Keratinocyte (primary cell): ENCODE measurements at regions not wholly inside any gene's neighbourhood (a gene's known extent, or its start where the extent isn't known, plus 50 kb on each side); places are given as distances from the start of the nearest gene placed in this dataset.

Experiments
- DNase-seq: peaks from one replicate; pipeline ENCODE4 v3.0.0-alpha.2; 2011; ENCODE audit warnings: low read depth, missing footprints, low spot score
- FAIRE-seq: peaks from 2 replicates; lab custom pipeline; 2011; peaks lifted over from hg19 to GRCh38; lab: Jason Lieb, UNC
- H2AFZ ChIP-seq: 2 replicates; pipeline ENCODE4 v1.6.0; 2012; ENCODE audit warnings: low read length, control low read depth, inconsistent platforms; ENCODE audit not compliant: control insufficient read depth
- H3K27ac ChIP-seq: 2 replicates; pipeline ENCODE4 v1.5.1; 2011; ENCODE audit warnings: low read length; ENCODE audit not compliant: control insufficient read depth, insufficient read depth
- H3K27me3 ChIP-seq: 3 replicates; pipeline ENCODE4 v1.6.0; 2011; ENCODE audit warnings: low read length; ENCODE audit not compliant: control insufficient read depth, insufficient read depth; ENCODE audit errors: extremely low read depth
- H3K36me3 ChIP-seq, 2 experiments: 2 replicates in 1 of 2; 3 replicates in 1 of 2; pipeline ENCODE4 v1.5.1; 2011; ENCODE audit warnings: low read length in 2 of 2, mild to moderate bottlenecking in 1 of 2; ENCODE audit not compliant: control insufficient read depth in 2 of 2, insufficient read depth in 2 of 2; ENCODE audit errors: extremely low read depth in 1 of 2
- H3K4me1 ChIP-seq: 3 replicates; pipeline ENCODE4 v1.5.1; 2011; ENCODE audit warnings: low read length; ENCODE audit not compliant: control insufficient read depth, insufficient read depth; ENCODE audit errors: extremely low read depth
- H3K4me2 ChIP-seq: 3 replicates; pipeline ENCODE4 v1.6.0; 2011; ENCODE audit warnings: low read depth, low read length; ENCODE audit not compliant: control insufficient read depth, insufficient read depth; ENCODE audit errors: extremely low read depth
- H3K4me3 ChIP-seq, 3 experiments: fragments of 200-600 bp in 1 of 3; sonication (generic) in 1 of 3; 2 replicates in 2 of 3; 3 replicates in 1 of 3; pipeline ENCODE4 v1.5.1; 2011 to 2016; ENCODE audit warnings: low read length in 3 of 3, mild to moderate bottlenecking in 3 of 3, control low read depth in 2 of 3, inconsistent platforms in 1 of 3, low read depth in 1 of 3, mixed read lengths in 1 of 3, mixed run types in 1 of 3, moderate library complexity in 1 of 3; ENCODE audit not compliant: control insufficient read depth in 2 of 3, insufficient read depth in 2 of 3; ENCODE audit errors: extremely low read depth in 1 of 3
- H3K79me2 ChIP-seq: 2 replicates; pipeline ENCODE4 v1.6.0; 2012; ENCODE audit warnings: low read length; ENCODE audit not compliant: control insufficient read depth, insufficient read depth
- H3K9ac ChIP-seq: 3 replicates; pipeline ENCODE4 v1.6.0; 2011; ENCODE audit warnings: low read length; ENCODE audit not compliant: control insufficient read depth, insufficient read depth; ENCODE audit errors: extremely low read depth
- H3K9me1 ChIP-seq: 3 replicates; pipeline ENCODE4 v1.6.0; 2011; ENCODE audit warnings: low read length; ENCODE audit not compliant: control insufficient read depth, insufficient read depth; ENCODE audit errors: extremely low read depth
- H3K9me3 ChIP-seq: 2 replicates; pipeline ENCODE4 v1.5.1; 2012; ENCODE audit warnings: low read depth, low read length; ENCODE audit not compliant: control insufficient read depth
- H4K20me1 ChIP-seq: 3 replicates; pipeline ENCODE4 v1.6.0; 2011; ENCODE audit warnings: low read length; ENCODE audit not compliant: control insufficient read depth, insufficient read depth; ENCODE audit errors: extremely low read depth
- EZH2 ChIP-seq: IDR thresholded peaks from one replicate; pipeline ENCODE4 v1.6.1; 2012; ENCODE audit warnings: inconsistent platforms, mild to moderate bottlenecking, low read length, moderate library complexity
- dilution Hi-C: fragments of 300-500 bp; cut with MboI; formaldehyde crosslinking; loops from one replicate; pipeline ENCODE4 v1.7.0; 2020; ENCODE audit warnings: low sequenced_read_pairs; ENCODE audit not compliant: extremely low pct_ligation_motif_present
- TF ChIP-seq, protein P1 (sequence below), 3 experiments: IDR thresholded peaks in 1 of 3; conservative IDR thresholded peaks in 1 of 3; optimal IDR thresholded peaks in 1 of 3; 2 replicates in 2 of 3; 3 replicates in 1 of 3; pipeline versions ENCODE3 to v1.5.1; 2011; ENCODE audit warnings: low read length in 3 of 3, mild to moderate bottlenecking in 3 of 3, moderate library complexity in 2 of 3, control low read depth in 1 of 3, inconsistent platforms in 1 of 3; ENCODE audit not compliant: insufficient read depth in 2 of 3; ENCODE audit errors: extremely low read depth in 1 of 3

DNA sequence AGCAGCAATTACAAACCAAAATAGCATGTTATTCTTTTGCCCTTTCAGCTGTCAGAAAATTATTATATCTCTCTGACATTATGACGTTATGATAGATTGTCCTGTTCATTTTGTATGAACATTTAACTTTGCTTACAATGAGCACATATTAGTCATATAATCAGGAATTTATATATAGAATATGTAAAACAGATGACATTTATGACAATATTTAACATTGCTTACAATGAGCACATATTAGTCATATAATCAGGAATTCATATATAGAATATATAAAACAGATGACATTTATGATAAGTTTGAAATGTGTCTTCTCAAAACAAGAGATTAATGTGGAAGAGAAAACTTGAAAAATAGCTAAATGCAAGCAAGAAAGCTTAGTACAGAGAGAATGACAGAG, 1180.2 kb downstream of the CDH12 start:
- Histone ChIP-seq H3K9me3 (no peaks in the 10 kb centered on the region), H3K9me1 (no peaks in the 10 kb centered on the region), H3K4me3 (no peak overlapping the region), H2AFZ (no peak overlapping the region), H4K20me1 (no peaks in the 10 kb centered on the region), H3K4me2 (no peak overlapping the region), H3K27me3 (no peaks in the 10 kb centered on the region), H3K4me1 (no peaks in the 10 kb centered on the region), H3K36me3 (no peaks in the 10 kb centered on the region), H3K27ac (no peak overlapping the region), H3K9ac (no peak overlapping the region), H3K79me2 (no peaks in the 10 kb centered on the region)
- FAIRE-seq (no peak), DNase-seq (no peak)
- dilution Hi-C loops = no loop called here
- no peak for TF ChIP-seq EZH2
- TF ChIP-seq, protein P1, sequence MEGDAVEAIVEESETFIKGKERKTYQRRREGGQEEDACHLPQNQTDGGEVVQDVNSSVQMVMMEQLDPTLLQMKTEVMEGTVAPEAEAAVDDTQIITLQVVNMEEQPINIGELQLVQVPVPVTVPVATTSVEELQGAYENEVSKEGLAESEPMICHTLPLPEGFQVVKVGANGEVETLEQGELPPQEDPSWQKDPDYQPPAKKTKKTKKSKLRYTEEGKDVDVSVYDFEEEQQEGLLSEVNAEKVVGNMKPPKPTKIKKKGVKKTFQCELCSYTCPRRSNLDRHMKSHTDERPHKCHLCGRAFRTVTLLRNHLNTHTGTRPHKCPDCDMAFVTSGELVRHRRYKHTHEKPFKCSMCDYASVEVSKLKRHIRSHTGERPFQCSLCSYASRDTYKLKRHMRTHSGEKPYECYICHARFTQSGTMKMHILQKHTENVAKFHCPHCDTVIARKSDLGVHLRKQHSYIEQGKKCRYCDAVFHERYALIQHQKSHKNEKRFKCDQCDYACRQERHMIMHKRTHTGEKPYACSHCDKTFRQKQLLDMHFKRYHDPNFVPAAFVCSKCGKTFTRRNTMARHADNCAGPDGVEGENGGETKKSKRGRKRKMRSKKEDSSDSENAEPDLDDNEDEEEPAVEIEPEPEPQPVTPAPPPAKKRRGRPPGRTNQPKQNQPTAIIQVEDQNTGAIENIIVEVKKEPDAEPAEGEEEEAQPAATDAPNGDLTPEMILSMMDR (optimal IDR thresholded peaks at IDR 0.05 in 1 of 3, IDR thresholded peaks at IDR 0.05 in 1 of 3, conservative IDR thresholded peaks at IDR 0.05 in 1 of 3; ENCODE audit: extremely low read depth in 1 of 3, insufficient read depth in 2 of 3, low read length in 3 of 3) = no peak

DNA sequence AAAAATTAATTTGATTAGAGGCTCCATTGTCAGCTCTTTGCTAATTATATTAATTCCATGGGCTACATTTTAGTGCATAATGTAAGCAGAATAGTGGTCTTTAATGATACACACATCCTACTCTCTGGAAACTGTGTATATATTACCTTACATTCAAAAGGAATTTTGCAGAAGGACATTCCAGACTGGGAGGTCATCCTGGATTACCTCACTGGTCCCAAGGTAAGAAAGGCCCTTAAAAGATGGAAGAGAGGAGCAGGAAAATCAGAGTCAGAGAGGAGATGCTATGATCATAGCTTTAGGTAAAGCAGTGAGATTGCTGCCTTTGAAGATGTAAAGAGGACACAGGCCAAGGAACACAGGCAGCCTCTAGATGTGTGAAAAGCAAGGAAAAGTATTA, 1180.8 kb downstream of the CDH12 start:
- H3K9me3 ChIP-seq = no peaks in the 10 kb centered on the region
- H3K9me1 ChIP-seq = no peaks in the 10 kb centered on the region
- no peaks in the 10 kb centered on the region for H4K20me1 ChIP-seq
- no peaks in the 10 kb centered on the region for H3K36me3 ChIP-seq
- no peaks in the 10 kb centered on the region for H3K4me1 ChIP-seq
- no peaks in the 10 kb centered on the region for H3K27me3 ChIP-seq
- H3K27ac ChIP-seq = no peak overlapping the region
- FAIRE-seq = no peak
- no peak overlapping the region for H2AFZ ChIP-seq
- no peak overlapping the region for H3K4me2 ChIP-seq
- dilution Hi-C loops = no loop called here
- H3K4me3 ChIP-seq = no peak overlapping the region
- TF ChIP-seq EZH2 = no peak
- TF ChIP-seq, protein P1 (optimal IDR thresholded peaks at IDR 0.05 in 1 of 3, IDR thresholded peaks at IDR 0.05 in 1 of 3, conservative IDR thresholded peaks at IDR 0.05 in 1 of 3; ENCODE audit: extremely low read depth in 1 of 3, insufficient read depth in 2 of 3, low read length in 3 of 3) = no peak
- no peak for DNase-seq
- H3K79me2 ChIP-seq = no peaks in the 10 kb centered on the region
- H3K9ac ChIP-seq = no peak overlapping the region
